Muscle of leg (tissue), 3 donors: ENCODE measurements at regions not wholly inside any gene's neighbourhood (a gene's known extent, or its start where the extent isn't known, plus 50 kb on each side); places are given as distances from the start of the nearest gene placed in this dataset.

Source experiments
- DNase-seq: peaks from one replicate; pipeline ENCODE4 v3.0.0; 2013
- H3K27ac ChIP-seq: one replicate; pipeline ENCODE4 v1.5.1; 2013; ENCODE audit warnings: mild to moderate bottlenecking, low read length, control low read depth
- H3K27me3 ChIP-seq: one replicate; pipeline ENCODE4 v1.6.1; 2013; ENCODE audit warnings: low read length; ENCODE audit not compliant: control insufficient read depth, insufficient read depth
- H3K36me3 ChIP-seq: one replicate; pipeline ENCODE4 v1.6.1; 2013; ENCODE audit warnings: low read length; ENCODE audit not compliant: control insufficient read depth, insufficient read depth
- H3K4me1 ChIP-seq: one replicate; pipeline ENCODE4 v1.6.1; 2013; ENCODE audit warnings: low read length; ENCODE audit not compliant: control insufficient read depth, insufficient read depth
- H3K4me3 ChIP-seq: one replicate; pipeline ENCODE4 v1.5.1; 2013; ENCODE audit warnings: low read length, control low read depth
- H3K9me3 ChIP-seq: replicated peaks from 2 replicates; pipeline ENCODE4 v1.6.1; 2013; ENCODE audit warnings: low read depth, low read length; ENCODE audit not compliant: control insufficient read depth
- WGBS: methylation state at CpG from one replicate; pipeline ENCODE4 v1.1.5; 2013; ENCODE audit warnings: missing lambda C conversion rate; ENCODE audit not compliant: insufficient coverage; 5-methylcytosine and 5-hydroxymethylcytosine counted together

DNA sequence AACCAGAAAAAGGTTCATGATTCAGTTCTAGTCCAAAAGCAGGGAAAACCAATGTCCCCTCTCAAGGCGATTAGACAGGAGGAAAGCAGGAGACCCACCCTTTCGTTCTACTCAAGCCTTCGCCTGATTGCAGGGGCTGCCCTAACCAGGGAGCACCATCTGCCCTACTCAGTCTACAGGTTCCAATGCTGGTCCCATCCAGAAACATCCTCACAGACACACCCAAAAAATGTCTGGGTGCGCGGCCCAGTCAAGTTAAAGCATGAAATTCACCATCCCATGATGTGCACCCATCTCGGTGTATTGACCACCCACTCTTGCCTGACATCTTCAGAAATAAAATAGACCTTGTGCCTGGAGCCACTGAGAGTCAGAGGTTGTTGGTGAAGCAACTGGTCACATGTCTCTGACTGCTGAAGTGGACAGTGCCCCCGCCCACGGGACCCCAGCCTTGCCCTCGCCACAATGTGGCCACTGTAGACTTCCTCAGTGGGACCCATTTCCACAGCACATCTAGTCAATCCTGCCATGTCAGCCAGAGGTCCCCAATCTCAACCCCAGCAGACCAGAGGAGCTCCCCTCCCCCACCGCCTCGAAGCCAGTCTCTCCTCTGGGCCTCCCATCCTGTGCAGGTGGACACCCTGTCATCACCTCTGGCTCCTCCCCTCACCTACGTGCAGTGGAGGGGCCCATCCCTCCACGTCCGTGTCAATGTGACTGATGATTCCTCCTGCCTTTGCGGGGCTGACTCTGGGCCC is 116.3 kb upstream of the PPP2R2D start:
- WGBS: 89% methylated on average over 14 of the region's 15 CpGs
- Histone ChIP-seq H3K9me3 (no peaks in the 10 kb centered on the region), H3K27me3 (peaks cover 2% of the 10 kb centered on the region), H3K36me3 (no peaks in the 10 kb centered on the region), H3K27ac (no peak overlapping the region), H3K4me1 (no peaks in the 10 kb centered on the region), H3K4me3 (no peak overlapping the region)
- no peak for DNase-seq

DNA sequence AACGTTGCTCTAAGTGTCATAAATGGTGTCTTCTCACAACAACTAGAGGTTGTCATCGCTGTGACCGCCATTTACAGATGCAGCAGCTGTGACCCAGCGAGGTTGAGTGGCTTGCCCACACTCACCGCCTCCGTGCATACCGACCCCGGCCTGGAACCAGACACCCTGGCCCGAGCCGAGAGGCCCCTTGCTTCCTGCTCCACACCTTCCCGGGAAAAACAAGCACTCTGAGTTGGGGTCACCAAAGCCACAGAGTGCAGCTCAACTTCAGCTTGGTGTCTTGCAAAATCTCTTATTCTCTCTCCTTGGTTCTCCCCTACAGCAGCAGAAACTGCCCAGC is 115.7 kb upstream of the PPP2R2D start:
- 79% methylated on average over 11 of the region's 11 CpGs for WGBS
- Histone ChIP-seq H3K36me3 (no peaks in the 10 kb centered on the region), H3K27me3 (peaks cover 5% of the 10 kb centered on the region), H3K4me1 (no peaks in the 10 kb centered on the region), H3K27ac (no peak overlapping the region), H3K9me3 (no peaks in the 10 kb centered on the region), H3K4me3 (no peak overlapping the region)
- DNase-seq: no peak

DNA sequence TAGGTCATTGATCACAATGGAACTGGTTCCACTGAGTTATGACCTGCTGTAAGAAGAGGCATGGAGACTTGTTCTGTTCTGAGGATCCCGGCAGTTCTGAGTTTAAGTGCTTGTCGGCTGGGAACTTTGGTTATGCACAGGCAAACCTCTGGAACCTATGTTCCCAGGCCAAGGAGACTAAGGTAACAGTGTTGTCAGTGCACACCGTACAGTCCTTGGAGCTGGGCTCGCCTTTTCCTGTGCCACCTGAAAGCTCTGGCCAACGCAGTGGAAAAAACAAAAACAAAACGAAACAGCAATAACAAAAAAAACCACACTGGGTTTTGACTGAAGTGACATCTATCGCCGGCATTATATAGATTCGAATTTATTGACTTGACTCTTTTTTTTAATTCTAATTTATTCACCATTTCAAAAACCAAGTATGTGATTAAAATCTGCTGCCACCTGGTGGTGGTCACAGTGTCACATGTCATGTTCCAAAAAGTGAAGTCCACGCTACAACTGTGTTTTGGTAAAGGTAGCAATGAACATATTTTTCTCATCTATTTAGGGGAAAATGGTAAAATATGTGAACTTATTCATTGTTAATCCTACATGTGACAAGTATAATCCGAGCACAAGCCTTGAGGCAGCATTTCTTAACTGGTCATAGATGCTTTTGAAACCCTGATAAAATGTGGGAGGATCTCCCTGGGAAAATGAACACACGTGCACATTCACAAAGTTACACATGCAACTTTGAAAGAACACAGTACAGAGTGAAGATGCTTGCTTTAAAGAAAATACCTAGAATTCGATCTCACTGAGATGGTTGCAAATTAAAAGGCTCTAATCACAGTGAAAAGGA is 113.8 kb upstream of the PPP2R2D start:
- no peak overlapping the region for H3K27ac ChIP-seq
- no peak overlapping the region for H3K4me3 ChIP-seq
- peaks cover 7% of the 10 kb centered on the region for H3K27me3 ChIP-seq
- 74% methylated on average over 6 of the region's 13 CpGs for WGBS
- DNase-seq: peak; percentile 73
- no peaks in the 10 kb centered on the region for H3K36me3 ChIP-seq
- H3K4me1 ChIP-seq: no peaks in the 10 kb centered on the region
- H3K9me3 ChIP-seq: no peaks in the 10 kb centered on the region

DNA sequence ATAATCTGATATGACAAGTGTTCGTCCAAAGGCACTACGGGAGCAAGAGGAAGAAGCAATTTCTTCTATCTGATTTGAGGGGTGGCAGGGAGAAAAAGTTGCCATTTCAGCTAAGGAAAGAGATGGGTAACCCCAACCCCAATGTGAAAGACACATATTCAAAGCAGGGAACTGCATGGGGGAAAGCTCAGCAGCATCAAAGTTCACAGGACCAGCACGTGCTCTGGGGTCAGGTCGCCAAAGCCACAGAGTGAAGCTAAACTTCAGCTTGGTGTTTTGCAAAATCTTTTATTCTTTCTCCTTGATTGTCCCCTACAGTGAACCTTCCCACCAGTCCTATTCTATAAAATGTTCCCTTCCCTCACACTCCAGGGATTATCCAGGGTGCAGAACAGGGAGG is 112.8 kb upstream of the PPP2R2D start:
- Histone ChIP-seq H3K4me3 (no peak overlapping the region), H3K27me3 (peaks cover 7% of the 10 kb centered on the region), H3K9me3 (no peaks in the 10 kb centered on the region), H3K27ac (no peak overlapping the region), H3K36me3 (no peaks in the 10 kb centered on the region), H3K4me1 (no peaks in the 10 kb centered on the region)
- 67% methylated on average over 2 of the region's 4 CpGs for whole genome bisulfite sequencing
- DNase-seq: no peak

DNA sequence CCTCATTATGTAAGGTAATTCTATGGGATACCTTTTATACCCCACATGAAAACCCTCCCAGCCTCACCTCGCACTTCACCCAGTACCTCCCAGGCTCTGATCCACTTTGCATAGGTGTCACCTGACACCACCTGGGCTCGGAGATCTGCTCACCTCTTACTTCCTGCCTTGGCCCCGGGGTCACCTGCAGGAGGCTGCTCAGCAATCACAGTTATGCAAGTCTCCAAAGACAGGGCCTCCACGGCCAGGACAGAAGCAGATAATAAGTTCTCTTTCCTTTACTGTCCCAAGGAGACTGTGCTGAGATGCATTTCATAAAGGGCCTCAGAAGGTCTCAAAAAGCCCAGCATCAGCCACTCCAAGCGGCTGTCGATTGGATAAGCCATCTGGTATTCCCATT is 112.4 kb upstream of the PPP2R2D start:
- no peak for DNase-seq
- 12% methylated on average over 6 of the region's 6 CpGs for WGBS
- no peak overlapping the region for H3K4me3 ChIP-seq
- H3K9me3 ChIP-seq: no peaks in the 10 kb centered on the region
- H3K4me1 ChIP-seq: no peaks in the 10 kb centered on the region
- no peaks in the 10 kb centered on the region for H3K36me3 ChIP-seq
- H3K27me3 ChIP-seq: peaks cover 7% of the 10 kb centered on the region
- H3K27ac ChIP-seq: no peak overlapping the region

DNA sequence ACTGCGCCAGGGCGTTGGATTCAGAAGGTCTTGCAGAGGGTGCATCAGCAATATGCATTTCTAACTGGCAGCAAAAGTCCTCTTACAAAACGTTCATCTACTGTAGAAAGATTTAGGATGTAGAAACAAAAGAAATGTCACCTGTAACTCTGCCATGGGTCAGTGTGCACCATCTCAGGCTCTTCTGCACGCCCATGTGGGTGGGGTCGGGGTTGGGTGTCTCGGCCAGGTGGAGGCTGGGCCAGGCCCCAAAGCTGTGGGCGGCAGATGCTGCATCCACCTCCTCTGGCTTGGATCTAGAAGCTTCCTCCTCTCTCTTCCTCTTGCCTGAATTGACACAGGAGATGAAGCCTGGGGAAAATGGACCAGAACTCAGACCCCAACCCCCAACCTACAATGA is 111.3 kb upstream of the PPP2R2D start:
- no peak for DNase-seq
- no peaks in the 10 kb centered on the region for H3K36me3 ChIP-seq
- H3K9me3 ChIP-seq: no peaks in the 10 kb centered on the region
- no peak overlapping the region for H3K27ac ChIP-seq
- no peak overlapping the region for H3K4me3 ChIP-seq
- H3K4me1 ChIP-seq: no peaks in the 10 kb centered on the region
- WGBS: 84% methylated on average over 4 of the region's 7 CpGs
- H3K27me3 ChIP-seq: peaks cover 7% of the 10 kb centered on the region

DNA sequence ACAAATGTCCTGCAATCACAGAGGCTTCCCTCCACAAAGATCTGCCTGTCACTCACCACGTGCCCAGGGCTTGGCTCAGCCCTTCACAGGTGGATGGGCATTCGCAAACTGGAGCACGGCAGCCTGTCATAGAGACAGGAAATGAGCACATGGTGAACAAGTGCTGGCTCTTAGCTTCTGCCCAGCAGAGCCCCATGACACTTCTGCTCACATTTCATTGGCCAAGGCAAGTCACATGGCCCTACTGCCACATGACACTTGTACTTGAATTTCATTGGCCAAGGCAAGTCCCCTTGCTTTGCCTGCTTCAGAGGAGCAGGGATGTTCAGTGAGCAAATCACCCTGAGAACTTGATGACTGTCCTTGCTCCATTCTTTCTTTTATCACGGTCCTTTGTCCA is 110.8 kb upstream of the PPP2R2D start:
- no peak overlapping the region for H3K27ac ChIP-seq
- H3K27me3 ChIP-seq: peaks cover 7% of the 10 kb centered on the region
- H3K4me1 ChIP-seq: no peaks in the 10 kb centered on the region
- no peak for DNase-seq
- no peaks in the 10 kb centered on the region for H3K36me3 ChIP-seq
- H3K4me3 ChIP-seq: no peak overlapping the region
- 81% methylated on average over 4 of the region's 4 CpGs for whole genome bisulfite sequencing
- no peaks in the 10 kb centered on the region for H3K9me3 ChIP-seq

DNA sequence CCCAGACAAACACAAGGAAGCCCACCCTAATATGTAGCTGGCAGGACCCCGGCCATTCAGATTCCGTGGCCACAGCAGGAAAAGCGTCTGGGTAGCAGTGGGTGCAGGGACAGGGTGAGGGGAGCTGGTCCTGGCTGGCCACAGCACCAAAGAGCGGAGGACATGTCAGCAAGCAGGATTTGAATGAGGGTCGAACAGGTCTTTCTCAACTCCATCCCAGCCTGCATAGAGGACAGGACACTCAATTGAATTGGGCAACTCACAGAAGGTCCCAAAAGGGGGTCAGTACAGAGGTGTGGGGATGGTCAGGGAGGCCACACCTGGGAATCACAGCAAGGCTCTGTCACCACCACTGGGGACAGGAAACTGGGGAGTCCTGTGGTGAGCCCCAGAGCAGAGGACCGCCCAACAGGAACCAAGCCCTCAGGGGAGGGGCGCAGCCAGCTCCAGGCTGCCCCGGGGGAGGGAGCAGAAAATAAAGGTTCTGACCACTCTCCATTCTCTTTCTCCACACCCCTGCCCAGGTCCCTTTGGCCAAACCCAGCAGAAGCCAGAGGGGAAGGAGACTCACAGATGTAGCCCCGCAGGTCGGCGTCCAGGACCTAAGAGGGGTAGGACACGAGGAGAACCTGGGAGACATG is 108.7 kb upstream of the PPP2R2D start:
- 64% methylated on average over 5 of the region's 12 CpGs for WGBS
- H3K27me3 ChIP-seq: peaks cover 7% of the 10 kb centered on the region
- H3K27ac ChIP-seq: no peak overlapping the region
- H3K4me3 ChIP-seq: no peak overlapping the region
- peaks cover 2% of the 10 kb centered on the region for H3K9me3 ChIP-seq
- no peaks in the 10 kb centered on the region for H3K36me3 ChIP-seq
- no peak for DNase-seq
- no peaks in the 10 kb centered on the region for H3K4me1 ChIP-seq

DNA sequence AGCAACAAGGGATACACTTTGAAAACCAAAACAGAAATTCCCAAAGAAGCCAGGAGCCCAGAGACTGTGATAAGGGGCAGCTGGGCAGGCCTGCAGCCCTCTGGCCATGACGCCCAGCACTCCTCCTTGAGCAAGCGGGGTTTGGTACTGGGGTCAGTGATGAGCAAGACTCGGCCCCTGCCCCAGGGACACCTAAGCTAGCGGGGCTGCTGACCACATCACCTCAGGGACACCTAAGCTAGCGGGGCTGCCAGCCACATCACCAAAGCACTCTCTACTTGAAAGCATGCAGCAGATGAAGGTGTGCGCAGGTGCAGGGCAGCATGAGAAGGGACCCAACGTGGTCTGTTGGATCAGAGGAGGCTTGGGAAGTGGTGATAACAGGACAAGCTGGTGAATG is 108.0 kb upstream of the PPP2R2D start:
- 54% methylated on average over 2 of the region's 7 CpGs for WGBS
- H3K36me3 ChIP-seq: no peaks in the 10 kb centered on the region
- no peak overlapping the region for H3K27ac ChIP-seq
- peaks cover 7% of the 10 kb centered on the region for H3K27me3 ChIP-seq
- H3K4me1 ChIP-seq: no peaks in the 10 kb centered on the region
- H3K9me3 ChIP-seq: peaks cover 6% of the 10 kb centered on the region
- no peak overlapping the region for H3K4me3 ChIP-seq
- DNase-seq: no peak

DNA sequence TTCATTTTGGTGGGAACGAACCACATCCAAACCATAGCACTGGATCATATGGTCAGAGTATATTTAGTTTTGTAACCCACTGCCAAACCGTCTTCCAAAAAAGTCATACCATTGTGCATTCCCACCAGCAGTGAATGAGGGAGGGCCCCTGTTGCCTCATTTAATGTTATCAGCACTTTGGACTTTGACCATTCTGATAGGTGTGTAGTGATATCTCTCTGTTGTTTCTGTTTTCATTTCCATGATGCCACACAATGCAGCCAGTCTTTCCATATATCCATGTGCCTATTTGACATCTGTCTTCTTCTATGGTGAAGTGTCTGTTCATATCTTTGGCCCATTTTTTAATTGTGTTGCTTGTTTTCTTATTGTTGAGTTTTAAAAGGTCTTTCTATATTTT is 105.0 kb upstream of the PPP2R2D start:
- Histone ChIP-seq H3K27ac (no peak overlapping the region), H3K36me3 (no peaks in the 10 kb centered on the region), H3K4me3 (no peak overlapping the region), H3K27me3 (no peaks in the 10 kb centered on the region), H3K9me3 (peaks cover 13% of the 10 kb centered on the region), H3K4me1 (no peaks in the 10 kb centered on the region)
- DNase-seq: no peak
- WGBS: no CpG with 5 or more reads among the region's 2 CpGs
